ENCODE measurements at regions not wholly inside any gene's neighbourhood (a gene's known extent, or its start where the extent isn't known, plus 50 kb on each side); places are given as distances from the start of the nearest gene placed in this dataset.

DNA sequence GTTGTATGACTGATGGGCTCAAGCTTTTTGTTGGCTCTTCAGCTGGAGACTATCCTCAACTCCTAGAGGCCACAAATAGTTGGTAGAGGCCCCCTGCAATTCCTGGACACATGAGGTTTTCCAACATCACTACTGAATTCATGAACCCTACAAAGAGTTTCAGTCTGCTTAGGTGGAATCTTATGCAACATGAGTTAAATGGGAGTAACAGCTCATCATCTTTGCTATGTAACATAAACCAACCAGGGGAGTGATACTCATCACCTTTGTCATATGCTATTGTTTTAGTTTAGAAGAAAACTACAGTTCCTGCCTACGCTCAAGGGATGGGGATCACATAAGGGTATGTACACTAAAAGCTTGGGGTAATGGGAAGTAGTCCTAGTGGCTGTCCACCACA is 729.4 kb downstream of the SORCS1 start (continued):
- TF ChIP-seq, protein P1, sequence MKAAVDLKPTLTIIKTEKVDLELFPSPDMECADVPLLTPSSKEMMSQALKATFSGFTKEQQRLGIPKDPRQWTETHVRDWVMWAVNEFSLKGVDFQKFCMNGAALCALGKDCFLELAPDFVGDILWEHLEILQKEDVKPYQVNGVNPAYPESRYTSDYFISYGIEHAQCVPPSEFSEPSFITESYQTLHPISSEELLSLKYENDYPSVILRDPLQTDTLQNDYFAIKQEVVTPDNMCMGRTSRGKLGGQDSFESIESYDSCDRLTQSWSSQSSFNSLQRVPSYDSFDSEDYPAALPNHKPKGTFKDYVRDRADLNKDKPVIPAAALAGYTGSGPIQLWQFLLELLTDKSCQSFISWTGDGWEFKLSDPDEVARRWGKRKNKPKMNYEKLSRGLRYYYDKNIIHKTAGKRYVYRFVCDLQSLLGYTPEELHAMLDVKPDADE (IDR thresholded peaks at IDR 0.05) = no peak

DNA sequence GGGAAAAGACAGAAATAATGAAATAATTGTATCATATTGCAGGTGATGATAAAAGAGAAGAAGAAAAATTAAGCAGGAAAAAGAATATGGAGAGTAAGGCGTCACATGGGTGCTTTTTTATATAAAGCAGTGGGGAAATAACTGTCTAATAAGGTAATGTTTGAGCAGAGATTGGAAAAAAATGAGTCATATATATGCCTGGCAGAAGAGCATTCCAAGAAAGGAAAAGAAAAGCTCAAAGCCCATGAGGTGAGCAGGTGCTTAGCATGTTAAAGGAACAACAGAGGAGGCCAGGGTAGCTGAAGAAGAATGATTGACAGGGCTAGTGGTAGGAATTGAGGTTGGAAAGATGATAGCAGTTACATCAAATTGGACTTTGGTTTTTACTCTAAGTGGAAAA is 739.5 kb downstream of the SORCS1 start:
- no peak for TF ChIP-seq CREB1 (CRISPR knock-in tag; IDR thresholded peaks at IDR 0.05; ENCODE audit: low read depth)
- TF ChIP-seq ZNF114 (CRISPR knock-in tag; IDR thresholded peaks at IDR 0.05) = no peak
- TF ChIP-seq EZH2 (IDR thresholded peaks at IDR 0.05; ENCODE audit: low read depth, unreplicated experiment) = no peak
- TF ChIP-seq, protein P2, sequence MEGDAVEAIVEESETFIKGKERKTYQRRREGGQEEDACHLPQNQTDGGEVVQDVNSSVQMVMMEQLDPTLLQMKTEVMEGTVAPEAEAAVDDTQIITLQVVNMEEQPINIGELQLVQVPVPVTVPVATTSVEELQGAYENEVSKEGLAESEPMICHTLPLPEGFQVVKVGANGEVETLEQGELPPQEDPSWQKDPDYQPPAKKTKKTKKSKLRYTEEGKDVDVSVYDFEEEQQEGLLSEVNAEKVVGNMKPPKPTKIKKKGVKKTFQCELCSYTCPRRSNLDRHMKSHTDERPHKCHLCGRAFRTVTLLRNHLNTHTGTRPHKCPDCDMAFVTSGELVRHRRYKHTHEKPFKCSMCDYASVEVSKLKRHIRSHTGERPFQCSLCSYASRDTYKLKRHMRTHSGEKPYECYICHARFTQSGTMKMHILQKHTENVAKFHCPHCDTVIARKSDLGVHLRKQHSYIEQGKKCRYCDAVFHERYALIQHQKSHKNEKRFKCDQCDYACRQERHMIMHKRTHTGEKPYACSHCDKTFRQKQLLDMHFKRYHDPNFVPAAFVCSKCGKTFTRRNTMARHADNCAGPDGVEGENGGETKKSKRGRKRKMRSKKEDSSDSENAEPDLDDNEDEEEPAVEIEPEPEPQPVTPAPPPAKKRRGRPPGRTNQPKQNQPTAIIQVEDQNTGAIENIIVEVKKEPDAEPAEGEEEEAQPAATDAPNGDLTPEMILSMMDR (conservative IDR thresholded peaks at IDR 0.05; ENCODE audit: low read depth in 2 of 2) = no peak
- TF ChIP-seq, protein P1 (IDR thresholded peaks at IDR 0.05) = no peak
- TF ChIP-seq STAT1 (IDR thresholded peaks at IDR 0.05; ENCODE audit: unreplicated experiment) = no peak
- TF ChIP-seq NANOG (IDR thresholded peaks at IDR 0.05; ENCODE audit: borderline replicate concordance) = no peak
- TF ChIP-seq POLR2AphosphoS5 (IDR thresholded peaks at IDR 0.05; ENCODE audit: low read depth) = no peak
- TF ChIP-seq, protein P3, sequence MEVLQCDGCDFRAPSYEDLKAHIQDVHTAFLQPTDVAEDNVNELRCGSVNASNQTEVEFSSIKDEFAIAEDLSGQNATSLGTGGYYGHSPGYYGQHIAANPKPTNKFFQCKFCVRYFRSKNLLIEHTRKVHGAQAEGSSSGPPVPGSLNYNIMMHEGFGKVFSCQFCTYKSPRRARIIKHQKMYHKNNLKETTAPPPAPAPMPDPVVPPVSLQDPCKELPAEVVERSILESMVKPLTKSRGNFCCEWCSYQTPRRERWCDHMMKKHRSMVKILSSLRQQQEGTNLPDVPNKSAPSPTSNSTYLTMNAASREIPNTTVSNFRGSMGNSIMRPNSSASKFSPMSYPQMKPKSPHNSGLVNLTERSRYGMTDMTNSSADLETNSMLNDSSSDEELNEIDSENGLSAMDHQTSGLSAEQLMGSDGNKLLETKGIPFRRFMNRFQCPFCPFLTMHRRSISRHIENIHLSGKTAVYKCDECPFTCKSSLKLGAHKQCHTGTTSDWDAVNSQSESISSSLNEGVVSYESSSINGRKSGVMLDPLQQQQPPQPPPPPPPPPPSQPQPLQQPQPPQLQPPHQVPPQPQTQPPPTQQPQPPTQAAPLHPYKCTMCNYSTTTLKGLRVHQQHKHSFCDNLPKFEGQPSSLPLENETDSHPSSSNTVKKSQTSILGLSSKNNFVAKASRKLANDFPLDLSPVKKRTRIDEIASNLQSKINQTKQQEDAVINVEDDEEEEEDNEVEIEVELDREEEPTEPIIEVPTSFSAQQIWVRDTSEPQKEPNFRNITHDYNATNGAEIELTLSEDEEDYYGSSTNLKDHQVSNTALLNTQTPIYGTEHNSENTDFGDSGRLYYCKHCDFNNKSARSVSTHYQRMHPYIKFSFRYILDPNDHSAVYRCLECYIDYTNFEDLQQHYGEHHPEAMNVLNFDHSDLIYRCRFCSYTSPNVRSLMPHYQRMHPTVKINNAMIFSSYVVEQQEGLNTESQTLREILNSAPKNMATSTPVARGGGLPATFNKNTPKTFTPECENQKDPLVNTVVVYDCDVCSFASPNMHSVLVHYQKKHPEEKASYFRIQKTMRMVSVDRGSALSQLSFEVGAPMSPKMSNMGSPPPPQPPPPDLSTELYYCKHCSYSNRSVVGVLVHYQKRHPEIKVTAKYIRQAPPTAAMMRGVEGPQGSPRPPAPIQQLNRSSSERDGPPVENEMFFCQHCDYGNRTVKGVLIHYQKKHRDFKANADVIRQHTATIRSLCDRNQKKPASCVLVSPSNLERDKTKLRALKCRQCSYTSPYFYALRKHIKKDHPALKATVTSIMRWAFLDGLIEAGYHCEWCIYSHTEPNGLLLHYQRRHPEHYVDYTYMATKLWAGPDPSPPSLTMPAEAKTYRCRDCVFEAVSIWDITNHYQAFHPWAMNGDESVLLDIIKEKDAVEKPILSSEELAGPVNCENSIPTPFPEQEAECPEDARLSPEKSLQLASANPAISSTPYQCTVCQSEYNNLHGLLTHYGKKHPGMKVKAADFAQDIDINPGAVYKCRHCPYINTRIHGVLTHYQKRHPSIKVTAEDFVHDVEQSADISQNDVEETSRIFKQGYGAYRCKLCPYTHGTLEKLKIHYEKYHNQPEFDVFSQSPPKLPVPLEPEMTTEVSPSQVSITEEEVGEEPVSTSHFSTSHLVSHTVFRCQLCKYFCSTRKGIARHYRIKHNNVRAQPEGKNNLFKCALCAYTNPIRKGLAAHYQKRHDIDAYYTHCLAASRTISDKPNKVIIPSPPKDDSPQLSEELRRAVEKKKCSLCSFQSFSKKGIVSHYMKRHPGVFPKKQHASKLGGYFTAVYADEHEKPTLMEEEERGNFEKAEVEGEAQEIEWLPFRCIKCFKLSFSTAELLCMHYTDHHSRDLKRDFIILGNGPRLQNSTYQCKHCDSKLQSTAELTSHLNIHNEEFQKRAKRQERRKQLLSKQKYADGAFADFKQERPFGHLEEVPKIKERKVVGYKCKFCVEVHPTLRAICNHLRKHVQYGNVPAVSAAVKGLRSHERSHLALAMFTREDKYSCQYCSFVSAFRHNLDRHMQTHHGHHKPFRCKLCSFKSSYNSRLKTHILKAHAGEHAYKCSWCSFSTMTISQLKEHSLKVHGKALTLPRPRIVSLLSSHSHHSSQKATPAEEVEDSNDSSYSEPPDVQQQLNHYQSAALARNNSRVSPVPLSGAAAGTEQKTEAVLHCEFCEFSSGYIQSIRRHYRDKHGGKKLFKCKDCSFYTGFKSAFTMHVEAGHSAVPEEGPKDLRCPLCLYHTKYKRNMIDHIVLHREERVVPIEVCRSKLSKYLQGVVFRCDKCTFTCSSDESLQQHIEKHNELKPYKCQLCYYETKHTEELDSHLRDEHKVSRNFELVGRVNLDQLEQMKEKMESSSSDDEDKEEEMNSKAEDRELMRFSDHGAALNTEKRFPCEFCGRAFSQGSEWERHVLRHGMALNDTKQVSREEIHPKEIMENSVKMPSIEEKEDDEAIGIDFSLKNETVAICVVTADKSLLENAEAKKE (CRISPR knock-in tag; IDR thresholded peaks at IDR 0.05) = no peak
- TF ChIP-seq JUNB (IDR thresholded peaks at IDR 0.05; ENCODE audit: unreplicated experiment) = no peak
- TF ChIP-seq, protein P4, sequence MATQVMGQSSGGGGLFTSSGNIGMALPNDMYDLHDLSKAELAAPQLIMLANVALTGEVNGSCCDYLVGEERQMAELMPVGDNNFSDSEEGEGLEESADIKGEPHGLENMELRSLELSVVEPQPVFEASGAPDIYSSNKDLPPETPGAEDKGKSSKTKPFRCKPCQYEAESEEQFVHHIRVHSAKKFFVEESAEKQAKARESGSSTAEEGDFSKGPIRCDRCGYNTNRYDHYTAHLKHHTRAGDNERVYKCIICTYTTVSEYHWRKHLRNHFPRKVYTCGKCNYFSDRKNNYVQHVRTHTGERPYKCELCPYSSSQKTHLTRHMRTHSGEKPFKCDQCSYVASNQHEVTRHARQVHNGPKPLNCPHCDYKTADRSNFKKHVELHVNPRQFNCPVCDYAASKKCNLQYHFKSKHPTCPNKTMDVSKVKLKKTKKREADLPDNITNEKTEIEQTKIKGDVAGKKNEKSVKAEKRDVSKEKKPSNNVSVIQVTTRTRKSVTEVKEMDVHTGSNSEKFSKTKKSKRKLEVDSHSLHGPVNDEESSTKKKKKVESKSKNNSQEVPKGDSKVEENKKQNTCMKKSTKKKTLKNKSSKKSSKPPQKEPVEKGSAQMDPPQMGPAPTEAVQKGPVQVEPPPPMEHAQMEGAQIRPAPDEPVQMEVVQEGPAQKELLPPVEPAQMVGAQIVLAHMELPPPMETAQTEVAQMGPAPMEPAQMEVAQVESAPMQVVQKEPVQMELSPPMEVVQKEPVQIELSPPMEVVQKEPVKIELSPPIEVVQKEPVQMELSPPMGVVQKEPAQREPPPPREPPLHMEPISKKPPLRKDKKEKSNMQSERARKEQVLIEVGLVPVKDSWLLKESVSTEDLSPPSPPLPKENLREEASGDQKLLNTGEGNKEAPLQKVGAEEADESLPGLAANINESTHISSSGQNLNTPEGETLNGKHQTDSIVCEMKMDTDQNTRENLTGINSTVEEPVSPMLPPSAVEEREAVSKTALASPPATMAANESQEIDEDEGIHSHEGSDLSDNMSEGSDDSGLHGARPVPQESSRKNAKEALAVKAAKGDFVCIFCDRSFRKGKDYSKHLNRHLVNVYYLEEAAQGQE (IDR thresholded peaks at IDR 0.05; ENCODE audit: unreplicated experiment) = no peak
- H3K27ac ChIP-seq (ENCODE audit: low read depth) = no peak overlapping the region
- no peaks in the 10 kb centered on the region for H3K36me3 Mint-ChIP-seq (ENCODE audit: low read depth)

More for the DNA sequence above, 739.5 kb downstream of the SORCS1 start:
- ATAC-seq (no peak), DNase-seq (ENCODE audit: low spot score) (no peak)
- no peak overlapping the region for H3K4me2 ChIP-seq
- H3K9me2 ChIP-seq (ENCODE audit: insufficient read depth) = no peaks in the 10 kb centered on the region
- H3K4me3 ChIP-seq = no peak overlapping the region
- Mint-ChIP-seq H3K27ac (no peak overlapping the region), H3K9me3 (no peaks in the 10 kb centered on the region), H3K4me3 (no peak overlapping the region), H3K27me3 (ENCODE audit: insufficient read depth, low read depth, poor library complexity) (no peaks in the 10 kb centered on the region), H3K4me1 (no peaks in the 10 kb centered on the region; the same call in 1 of the 3 replicates)
- no peaks in the 10 kb centered on the region for H3K36me3 ChIP-seq (ENCODE audit: insufficient read depth)
- no peak overlapping the region for H2AFZ ChIP-seq
- no peaks in the 10 kb centered on the region; the same call in 1 of the 2 replicates for H3K4me1 ChIP-seq (ENCODE audit: insufficient read depth)
- no peaks in the 10 kb centered on the region for H3K27me3 ChIP-seq (ENCODE audit: insufficient read depth)
- no peaks in the 10 kb centered on the region for H3F3A ChIP-seq (replicated peaks; ENCODE audit: low read depth)
- no peaks in the 10 kb centered on the region for H3K79me2 ChIP-seq (replicated peaks; ENCODE audit: insufficient read depth)
- no peaks in the 10 kb centered on the region for H4K20me1 ChIP-seq (replicated peaks; ENCODE audit: insufficient read depth)

All from GM23338 (cell line).